ENCODE measurements at regions not wholly inside any gene's neighbourhood (a gene's known extent, or its start where the extent isn't known, plus 50 kb on each side); places are given as distances from the start of the nearest gene placed in this dataset.
A peak's percentile ranks its signal among the peaks of the same experiment; 100 is the strongest.

- DNase-seq (ENCODE audit: low spot score in 2 of 2): no peak
- FAIRE-seq: no peak
Measured at GRCh38 chr6:33952016-33952415, 148.2 kb upstream of the MLN start.

DNA sequence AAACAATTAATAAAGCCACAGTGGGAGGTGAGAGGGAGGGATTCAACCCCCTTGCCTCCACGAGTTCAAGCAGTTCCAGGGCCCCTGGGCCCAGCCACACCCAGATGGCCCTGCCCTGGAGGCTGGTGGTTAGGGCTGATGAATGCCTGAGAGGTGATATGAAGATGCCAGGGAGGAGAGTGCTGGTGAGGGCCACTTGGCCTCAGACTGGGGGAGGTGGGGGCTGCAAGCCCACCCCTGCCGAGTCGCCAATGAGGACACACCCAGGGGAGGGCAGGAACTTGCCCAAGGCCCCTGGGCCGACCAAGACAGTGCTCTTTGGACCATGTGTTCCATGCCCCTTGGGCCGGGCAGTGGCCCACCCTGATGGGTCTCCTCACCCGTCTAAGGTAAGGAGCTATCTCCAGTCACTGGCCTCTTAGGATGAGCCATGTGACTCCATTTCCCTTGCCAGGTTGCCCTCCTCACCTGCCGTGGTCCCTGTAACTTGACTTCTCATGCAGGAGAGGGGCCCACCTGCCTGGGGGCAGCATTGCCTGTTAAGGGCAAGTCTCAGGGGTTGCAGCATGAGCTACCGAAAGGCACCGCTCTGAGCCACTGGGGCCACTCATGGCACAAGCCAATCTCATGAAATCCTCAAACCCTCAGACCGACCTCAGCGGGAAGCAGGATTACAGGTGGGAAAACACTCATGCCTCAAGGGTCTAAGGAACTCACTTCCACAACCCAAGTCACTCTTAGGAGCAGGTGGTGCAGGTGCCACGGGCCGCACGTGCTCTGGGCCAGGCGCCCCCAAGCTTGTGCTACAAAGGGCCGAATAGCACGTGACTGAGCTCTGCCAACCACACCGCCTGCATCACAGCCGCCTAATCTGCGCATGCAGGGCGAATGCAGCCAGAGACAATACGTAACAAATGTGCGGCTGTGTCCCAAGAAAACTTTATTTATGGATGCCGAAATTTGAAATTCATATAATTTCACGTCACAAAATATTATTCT is 147.4 kb upstream of the MLN start:
- FAIRE-seq (no peak), DNase-seq (ENCODE audit: low spot score in 2 of 2) (no peak)

GRCh38 chr6:33950472-33950881 is 146.7 kb upstream of the MLN start:
- FAIRE-seq (no peak), DNase-seq (ENCODE audit: low spot score in 2 of 2) (no peak)

DNA sequence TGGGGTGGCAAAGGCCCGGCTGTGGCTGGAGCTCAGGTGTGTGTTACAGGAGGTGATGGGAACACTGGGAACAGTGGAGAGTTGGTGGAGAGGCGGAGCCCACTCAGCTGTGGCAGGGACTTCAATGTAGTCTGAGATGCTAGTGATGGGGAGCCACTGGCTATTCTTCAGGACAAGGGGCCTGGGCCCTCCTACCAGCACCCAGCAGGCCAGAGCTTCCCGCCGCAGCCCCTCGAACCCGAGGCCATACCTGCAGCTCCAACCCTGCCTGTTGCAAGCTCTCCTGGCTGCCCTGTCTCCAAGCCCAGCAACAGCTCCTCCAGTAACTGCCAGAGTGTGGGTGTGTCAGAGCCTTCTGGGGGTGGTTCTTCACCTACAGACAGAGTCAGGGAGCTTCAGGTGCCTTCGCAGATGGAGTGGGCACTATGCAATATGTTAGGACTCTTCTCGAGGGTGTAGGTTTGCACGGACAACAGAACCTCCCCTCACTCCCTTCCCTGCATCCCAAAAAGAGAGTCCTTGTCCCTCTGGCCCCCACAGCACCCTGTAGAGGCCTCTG is 146.2 kb upstream of the MLN start:
- FAIRE-seq (no peak), DNase-seq (ENCODE audit: low spot score in 2 of 2) (no peak)

GRCh38 chr6:33949111-33949510 is 145.3 kb upstream of the MLN start:
- DNase-seq (ENCODE audit: low spot score in 2 of 2) (no peak), FAIRE-seq (no peak)

DNA sequence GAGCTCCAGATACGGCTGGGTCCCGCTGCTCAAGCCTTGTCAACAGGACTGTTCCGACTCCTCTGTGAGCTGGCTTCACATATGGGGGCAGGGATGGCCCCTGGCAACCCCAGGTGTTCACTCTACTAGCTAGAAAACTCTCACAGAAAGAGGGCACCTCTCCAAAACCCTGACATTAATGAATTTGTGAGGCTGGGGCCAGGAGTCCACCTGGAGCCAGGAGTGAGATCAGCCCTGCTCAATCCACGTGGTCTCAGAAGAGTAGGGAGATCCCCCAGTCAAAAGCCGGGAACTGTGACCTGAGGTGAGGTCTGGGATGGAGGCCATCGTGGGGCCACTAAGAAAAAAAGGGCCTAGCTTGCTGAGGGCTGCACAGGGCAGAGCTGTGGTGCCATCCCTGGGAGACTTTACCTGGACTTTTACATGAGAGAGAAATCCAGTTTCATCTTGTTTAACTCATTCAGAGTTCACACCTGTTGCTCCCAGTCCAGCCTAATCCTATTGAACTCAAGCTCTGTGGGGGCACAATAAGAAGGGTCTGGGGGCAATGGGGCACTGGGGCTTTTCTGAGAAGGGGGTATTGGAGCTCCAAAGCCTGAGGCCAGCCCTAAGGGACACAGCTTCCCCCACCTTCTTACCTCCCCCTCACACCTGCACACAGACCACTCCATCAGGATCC is 144.3 kb upstream of the MLN start:
- DNase-seq (ENCODE audit: low spot score in 2 of 2): no peak
- no peak for FAIRE-seq

GRCh38 chr6:33947047-33947446 is 143.2 kb upstream of the MLN start:
- no peak for DNase-seq (ENCODE audit: low spot score in 2 of 2)
- FAIRE-seq: no peak

DNA sequence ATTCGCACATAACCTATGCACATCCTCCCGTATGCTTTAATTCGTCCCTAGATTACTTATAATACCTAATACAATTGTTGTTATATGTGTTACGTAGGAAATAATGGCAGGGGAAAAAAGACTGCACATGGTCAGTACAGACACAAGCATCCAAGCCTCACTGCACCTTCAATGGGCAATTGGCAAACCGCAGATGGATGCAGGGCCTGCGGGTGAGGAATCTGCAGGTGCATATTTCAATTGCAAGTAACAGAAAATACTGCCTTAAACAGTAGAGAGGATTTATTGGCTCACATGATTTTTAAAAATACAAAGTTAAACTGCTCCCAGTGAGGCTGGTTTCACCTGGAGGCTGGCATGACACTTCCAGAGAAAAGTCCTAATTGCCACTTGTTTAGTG is 142.1 kb upstream of the MLN start:
- FAIRE-seq: no peak
- DNase-seq (ENCODE audit: low spot score in 2 of 2): no peak

DNA sequence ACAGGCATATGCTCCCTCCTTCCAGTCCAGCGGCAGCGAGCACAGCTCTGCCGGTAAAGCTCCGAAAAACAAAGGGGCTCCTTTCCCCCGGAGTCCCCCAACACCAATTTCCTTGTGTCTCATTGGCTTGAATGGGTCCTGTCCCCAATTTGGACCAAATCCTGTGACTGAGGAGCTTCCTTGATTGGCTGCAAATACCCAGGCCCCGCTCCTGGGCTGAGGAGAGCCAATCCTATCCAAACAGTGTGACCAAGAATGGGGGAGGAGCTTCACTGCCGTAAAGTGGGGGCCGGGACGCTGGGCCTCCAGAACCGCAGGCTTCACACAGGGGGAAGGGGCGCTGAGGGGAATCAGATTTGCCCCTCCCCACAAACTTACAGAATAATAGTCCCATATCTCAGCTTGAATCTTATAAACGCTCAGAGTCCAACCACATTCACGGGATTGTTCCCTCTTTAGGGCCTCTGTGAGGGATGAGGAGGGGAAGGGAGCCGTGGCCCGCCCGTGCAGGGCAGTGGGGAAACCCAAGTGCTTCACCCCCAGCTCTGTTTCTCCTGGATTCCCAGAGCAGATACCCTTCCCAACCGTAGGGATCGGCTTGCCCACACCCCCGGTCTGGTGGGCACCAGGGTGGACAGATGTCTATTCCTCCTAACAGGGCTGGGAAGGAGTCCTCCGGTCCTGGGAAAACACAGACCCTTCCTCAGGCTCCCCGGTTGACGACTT is 141.0 kb upstream of the MLN start:
- DNase-seq (ENCODE audit: low spot score in 2 of 2): no peak
- FAIRE-seq: no peak

DNA sequence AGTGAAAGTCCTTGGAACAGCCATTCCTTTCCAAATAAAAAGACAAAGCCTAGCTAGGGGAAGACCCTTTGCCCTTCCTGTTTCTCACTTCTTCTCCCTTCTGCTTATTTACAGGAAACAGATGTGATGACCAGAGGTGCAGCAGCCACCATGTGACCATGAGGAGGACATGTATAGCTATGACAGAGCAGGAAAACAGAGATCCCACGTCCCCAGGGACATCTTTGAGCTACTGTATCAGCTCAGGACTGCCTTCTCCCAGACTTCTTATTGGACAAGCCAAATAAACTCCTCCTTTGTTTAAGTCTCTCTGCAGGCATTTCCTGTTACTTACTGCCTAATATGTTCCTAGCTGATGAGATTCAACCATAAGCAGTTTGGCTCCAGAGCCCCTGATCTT is 133.1 kb upstream of the MLN start:
- FAIRE-seq (no peak), DNase-seq (ENCODE audit: low spot score in 2 of 2) (no peak)

GRCh38 chr6:33935439-33936080 is 131.8 kb upstream of the MLN start:
- DNase-seq (ENCODE audit: low spot score in 2 of 2) (no peak), FAIRE-seq (no peak)

DNA sequence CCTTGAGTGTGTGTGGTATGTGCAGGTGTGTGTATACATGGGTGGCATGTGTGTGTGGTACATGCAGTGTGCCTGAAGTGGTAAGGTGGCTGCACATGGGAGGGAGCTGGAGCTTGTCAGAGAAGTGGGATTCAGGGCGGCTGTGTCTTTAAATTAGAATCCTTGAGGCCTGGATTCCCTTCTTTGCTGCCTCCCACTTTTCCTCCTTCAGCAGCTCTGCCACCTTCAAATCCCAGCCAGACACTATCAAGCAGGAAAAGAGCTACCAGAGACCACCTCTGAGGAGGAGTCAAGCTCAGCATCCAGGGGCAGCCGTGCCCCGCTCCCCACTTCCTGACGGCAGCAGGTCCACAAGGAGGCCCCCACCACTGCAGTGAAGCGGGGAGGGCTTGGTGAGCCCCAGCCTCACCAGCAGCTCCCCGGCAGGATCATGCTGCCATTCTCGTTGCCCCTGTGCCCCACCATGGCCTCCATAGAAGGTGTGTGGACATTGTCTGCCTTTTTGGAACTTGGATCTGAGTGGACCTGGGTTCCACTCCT is 131.0 kb upstream of the MLN start:
- FAIRE-seq: no peak
- DNase-seq (ENCODE audit: low spot score in 2 of 2): no peak

DNA sequence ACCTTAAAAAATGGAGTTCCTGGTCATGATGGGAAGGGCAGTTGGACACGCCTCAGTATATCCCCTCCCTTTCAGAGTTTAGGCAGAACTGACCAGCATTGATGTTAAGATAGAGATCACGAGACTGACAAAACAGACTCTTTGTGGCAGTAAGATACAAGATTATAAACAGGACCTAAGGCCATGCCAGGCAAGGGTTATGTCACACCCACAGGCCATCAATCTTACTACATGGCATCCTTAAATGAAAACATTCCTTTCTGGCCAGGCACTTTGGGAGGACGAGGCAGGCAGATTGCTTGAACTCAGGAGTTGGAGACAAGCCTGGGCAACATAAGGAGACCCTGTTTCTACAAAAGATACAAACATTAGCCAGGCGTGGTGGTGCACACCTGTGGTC is 129.3 kb upstream of the MLN start:
- DNase-seq (ENCODE audit: low spot score in 2 of 2): no peak
- no peak for FAIRE-seq

DNA sequence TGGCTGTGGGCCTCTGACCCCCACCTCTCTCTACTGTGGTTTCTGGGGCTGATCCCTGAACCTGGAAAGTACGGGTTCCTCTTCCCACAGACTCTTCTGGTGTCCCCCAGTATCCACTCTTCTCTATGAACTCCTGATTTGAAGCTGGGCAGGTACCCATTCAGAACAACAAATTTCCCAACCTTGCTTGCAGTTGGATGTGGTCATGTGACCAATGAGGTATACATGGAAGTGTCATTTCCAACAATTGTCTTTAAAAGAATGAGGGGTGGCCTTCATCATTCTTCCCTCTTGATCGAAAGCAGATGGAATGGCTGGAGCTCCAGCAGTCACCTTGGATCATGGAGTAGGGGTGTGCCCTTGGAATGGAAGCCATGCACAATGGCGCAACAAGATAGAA is 128.0 kb upstream of the MLN start:
- FAIRE-seq: no peak
- DNase-seq (ENCODE audit: low spot score in 2 of 2): no peak

DNA sequence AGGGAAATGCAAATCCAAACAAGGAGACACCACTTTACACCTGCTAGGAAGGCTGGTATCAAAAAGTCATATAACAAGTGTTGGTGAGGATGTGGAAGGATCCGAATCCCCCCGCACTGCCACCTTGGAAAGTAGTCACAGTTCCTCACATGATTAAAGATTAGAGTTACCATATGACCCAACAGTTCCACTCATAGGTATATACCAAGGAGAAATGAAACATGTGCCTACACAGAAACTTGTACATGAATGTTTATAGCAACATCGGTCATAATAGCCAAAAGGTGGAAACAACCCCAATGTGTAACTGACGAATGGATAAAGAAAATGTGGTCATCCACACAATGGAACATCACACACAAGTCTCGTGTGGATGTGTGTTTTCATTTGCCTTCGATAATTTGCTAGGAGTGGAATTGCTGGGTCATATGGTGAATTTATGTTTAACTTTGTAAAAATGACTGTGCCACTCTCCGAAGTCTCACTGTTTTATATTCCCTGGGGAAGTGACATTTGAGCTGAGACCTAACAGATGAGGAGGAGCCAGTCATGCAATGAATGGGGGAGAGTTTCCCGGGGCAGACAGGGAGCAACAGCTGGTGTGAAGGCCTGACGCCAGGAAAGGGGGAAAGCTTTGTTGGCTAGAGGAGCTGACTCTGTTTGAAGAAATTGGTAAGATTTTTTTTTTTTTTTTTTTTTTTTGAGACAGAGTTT is 125.9 kb upstream of the MLN start:
- DNase-seq (ENCODE audit: low spot score in 2 of 2) (no peak), FAIRE-seq (no peak)

DNA sequence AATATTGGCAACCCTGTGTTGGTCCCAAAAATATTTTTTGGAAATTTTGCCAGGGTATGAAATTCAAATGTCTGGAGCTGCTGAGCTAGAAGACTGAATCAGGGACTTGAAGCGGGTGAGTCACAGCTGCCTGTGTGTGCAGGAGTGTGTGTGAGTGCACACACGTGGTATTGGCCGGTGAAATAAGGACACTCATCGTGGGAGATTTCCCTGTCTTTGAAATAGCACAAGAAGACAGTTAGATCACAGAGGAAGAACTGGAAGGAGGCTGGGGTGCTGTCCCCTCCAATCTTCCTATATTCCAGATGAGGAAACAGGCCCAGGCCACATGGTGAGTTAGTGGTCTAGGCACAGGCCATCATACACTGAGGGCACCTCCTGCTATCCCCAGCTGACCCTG is 123.8 kb upstream of the MLN start:
- FAIRE-seq (no peak), DNase-seq (ENCODE audit: low spot score in 2 of 2) (peak; percentile 25 to 64)

DNA sequence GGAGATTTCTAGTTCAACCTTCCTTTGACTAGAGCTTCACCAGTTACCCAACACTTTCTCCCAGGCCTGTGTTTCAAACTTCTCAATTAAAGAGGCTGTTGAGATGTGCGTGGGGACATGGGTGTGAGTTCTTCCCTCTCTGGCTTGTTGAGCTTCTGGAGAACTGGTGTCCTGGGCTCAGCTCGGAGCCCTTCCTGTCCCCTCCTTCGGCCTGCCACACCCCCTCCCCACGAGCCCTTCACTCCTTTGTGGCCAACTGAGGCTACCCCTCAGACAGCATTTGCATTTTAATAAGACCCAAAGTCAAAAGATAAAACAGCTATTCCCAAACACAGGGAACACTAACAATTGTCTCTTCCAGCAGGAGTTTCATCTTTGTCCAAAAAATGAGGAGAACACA is 123.3 kb upstream of the MLN start:
- FAIRE-seq (no peak), DNase-seq (ENCODE audit: low spot score in 2 of 2) (no peak)

DNA sequence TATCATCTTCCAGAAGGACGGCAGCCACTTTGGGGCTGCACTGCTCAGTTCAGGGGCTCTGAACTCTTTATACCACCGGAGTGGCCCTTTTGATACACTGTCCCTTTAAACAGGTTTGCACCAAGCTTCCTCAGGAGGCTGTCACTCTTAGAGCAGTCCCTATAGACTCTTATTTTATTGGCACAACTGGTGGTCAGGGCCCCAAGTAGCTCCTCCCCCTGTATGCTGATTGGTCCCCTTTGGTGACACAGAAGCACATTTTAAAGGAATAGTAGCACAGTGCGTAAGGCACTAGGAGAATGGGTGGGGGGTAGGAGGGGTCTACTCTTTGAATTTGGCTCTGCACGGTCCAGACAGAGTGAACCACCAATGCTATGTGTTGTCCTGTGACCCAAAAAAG is 122.6 kb upstream of the MLN start:
- no peak for DNase-seq (ENCODE audit: low spot score in 2 of 2)
- no peak for FAIRE-seq

DNA sequence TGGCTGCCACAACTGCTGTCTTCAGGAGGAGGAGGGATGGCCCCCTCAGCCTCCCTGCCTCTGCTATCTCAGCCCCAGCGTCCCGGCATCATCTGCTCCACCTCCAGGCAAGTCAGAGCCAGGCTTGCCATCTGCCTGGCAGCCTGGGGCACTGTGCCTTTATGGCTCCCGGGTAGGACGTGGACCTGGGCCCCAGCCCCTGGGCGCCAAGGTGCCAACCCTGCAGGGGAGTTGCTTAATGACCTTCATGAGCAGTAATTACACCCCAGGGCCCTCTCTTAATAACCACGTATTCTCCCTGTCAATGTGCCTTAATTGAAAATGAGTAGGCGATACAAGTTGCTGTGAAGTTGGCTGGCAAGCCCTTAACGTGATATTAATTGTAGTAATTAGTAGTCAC is 122.1 kb upstream of the MLN start:
- FAIRE-seq (no peak), DNase-seq (ENCODE audit: low spot score in 2 of 2) (no peak)

DNA sequence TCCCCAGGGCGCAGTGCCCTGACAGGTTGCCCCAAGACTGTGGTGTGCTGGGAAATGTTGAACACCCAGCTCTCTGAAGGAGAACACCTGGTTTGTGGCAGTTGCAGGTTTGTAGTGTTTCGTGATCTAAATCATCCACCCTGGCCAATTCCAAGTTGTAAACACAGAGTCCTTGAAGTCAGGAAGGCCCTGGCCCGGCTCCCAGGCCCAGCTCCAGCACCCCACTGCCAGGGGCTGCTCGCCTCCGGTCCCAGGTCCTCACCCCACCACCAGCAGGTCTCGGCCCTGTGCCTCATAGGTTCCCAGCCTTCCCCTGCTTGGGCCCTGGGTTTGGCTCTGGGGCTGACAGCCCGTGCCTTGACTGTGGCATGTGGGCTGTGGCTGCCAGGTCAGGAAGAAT is 121.4 kb upstream of the MLN start:
- DNase-seq (ENCODE audit: low spot score in 2 of 2): no peak
- no peak for FAIRE-seq
